Fibroblast of skin of abdomen (primary cell): ENCODE measurements at regions not wholly inside any gene's neighbourhood (a gene's known extent, or its start where the extent isn't known, plus 50 kb on each side); places are given as distances from the start of the nearest gene placed in this dataset.
"Not testable (repeated sequence)": the region's sequence is repeated elsewhere in the genome, so short reads cannot be mapped to it uniquely, and the experiment has no call there.

Experiments
- DNase-seq: peaks from one replicate; pipeline ENCODE4 v3.0.0-alpha.2; 2013

GRCh38 chr18:8882632-8883408 lies 177.5 kb downstream of the MTCL1 start:
- no peak for DNase-seq

DNA sequence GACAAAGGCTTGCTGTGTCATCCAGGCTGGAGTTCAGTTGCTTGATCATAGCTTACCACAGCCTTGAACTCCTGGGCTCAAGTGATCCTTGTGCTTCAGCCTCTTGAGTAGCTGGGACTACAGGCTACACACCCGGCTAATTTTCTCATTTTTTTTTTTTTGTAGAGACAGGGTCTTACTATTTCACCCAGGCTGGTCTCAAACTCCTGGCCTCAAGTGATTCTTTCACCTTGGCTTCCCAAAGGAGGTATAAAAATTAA lies 178.0 kb downstream of the MTCL1 start:
- DNase-seq, result no peak

DNA sequence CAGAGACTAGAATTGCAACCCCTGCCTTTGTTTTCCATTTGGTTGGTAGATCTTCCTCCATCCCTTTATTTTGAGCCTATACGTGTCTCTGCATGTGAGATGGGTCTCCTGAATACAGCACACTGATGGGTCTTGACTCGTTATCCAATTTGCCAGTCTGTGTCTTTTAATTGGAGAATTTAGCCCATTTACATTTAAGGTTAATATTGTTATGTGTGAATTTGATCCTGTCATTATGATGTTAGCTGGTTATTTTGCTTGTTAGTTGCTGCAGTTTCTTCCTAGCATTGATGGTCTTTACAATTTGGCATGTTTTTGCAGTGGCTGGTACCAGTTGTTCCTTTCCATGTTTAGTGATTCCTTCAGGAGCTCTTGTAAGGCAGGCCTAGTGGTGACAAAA lies 182.5 kb downstream of the MTCL1 start:
- DNase-seq, result not testable (repeated sequence)

GRCh38 chr18:8889489-8889888 lies 184.1 kb downstream of the MTCL1 start:
- DNase-seq, result peak; percentile 66

GRCh38 chr18:8890503-8890902 lies 185.1 kb downstream of the MTCL1 start:
- DNase-seq, result not testable (repeated sequence)

GRCh38 chr18:8890957-8891464 lies 185.7 kb downstream of the MTCL1 start:
- peak; percentile 97 for DNase-seq

- DNase-seq, result no peak
Measured at GRCh38 chr18:8893221-8893620, 187.9 kb downstream of the MTCL1 start.

DNA sequence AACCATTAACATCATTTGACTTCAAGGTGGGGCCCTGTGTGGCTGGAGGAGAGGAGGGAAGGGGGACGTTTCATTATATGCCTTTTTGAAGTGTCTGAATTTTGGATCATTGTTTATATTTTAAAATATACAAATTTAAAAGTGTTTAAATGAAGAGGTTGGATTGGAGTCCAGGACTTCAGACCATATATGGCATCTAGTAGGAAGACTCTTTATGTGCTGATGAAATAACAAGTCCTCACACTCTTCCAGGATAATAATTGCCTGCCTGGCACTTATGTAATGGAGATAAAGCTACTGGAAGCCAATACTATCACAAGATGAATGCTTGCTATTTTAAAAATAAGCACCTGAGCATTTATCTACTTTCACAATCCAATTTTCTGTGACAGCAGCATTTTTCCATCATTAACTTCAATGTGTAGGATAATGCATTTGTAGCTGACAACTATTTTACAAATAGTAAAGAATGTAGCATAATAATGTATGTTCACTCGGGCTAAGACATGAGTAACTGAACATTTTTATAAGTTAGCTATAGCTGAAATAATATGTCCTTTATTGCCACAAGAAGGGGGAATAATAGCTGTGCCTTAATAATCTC lies 188.4 kb downstream of the MTCL1 start:
- DNase-seq, result no peak

GRCh38 chr18:8894823-8895222 lies 189.5 kb downstream of the MTCL1 start:
- no peak for DNase-seq

DNA sequence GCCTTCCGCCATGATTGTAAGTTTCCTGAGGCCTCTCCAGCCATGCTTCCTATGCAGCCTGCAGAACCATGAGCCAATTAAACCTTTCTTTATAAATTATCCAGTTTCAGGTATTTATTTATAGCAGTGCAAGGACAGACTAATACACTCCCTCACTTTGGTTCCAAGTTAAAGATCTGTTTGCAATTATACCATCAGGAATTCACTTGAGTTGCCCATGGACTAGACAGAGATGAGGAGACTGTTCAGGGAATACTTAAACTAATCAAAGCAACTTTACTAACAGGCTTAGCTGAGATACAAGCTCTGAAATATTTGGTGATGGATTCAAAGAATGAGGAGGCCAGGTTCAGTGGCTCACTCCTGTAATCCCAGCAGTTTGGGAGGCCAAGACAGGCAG lies 190.0 kb downstream of the MTCL1 start:
- DNase-seq, result no peak

DNA sequence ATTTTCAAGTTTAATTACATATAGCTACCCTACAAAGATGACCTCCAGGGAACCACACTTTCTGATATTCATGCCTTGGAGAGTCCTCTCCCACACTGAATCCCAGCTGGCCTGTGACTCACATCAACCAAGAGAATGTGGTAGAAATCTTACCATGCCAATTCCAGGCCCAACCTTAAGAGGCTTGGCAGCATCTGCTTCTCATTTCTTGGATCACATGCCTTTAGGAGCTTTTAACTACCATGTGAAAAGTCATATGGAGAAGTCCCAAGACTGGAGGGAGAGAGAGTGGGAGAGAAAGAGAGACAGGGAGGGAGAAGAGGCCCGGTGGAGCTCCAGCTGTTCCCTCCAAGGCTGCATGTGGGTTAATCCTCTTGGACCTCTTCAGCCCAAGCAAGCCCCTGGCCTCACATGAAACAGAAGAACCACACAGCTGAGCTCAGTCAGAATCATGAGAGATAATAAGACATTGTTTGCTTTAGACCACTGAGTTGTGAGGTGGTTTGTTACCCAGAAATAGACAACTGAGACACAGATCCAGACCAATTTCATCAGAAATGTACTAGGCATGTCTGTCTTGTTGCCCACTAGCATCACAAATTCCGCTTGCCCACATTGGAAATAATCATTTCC lies 190.7 kb downstream of the MTCL1 start:
- DNase-seq, result peak; percentile 87

DNA sequence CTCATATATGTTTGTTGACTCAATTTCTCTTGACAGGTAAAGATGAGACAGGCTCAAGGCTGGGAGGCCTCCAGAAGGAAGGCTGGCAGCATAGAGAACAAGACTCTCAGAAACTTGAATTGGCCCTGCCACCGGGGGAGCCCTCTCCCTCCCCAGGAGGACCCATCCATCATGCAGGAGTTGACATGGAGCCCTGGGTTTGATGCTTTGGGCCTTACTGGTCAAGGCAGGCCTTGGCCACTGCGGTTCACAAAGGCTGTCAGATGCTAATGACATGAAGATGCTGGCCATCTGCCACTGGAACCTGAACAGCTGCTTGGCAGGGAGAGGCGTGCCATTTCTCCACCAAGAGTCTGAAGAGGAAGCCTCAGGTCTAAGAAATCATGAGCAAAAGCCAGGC lies 193.6 kb downstream of the MTCL1 start:
- no peak for DNase-seq

GRCh38 chr18:8900552-8900951 lies 195.2 kb downstream of the MTCL1 start:
- DNase-seq, result no peak

- DNase-seq, result no peak
Measured at GRCh38 chr18:8901019-8901418, 195.7 kb downstream of the MTCL1 start.

GRCh38 chr18:8904316-8904715 lies 198.2 kb upstream of the NDUFV2 start:
- DNase-seq, result no peak

DNA sequence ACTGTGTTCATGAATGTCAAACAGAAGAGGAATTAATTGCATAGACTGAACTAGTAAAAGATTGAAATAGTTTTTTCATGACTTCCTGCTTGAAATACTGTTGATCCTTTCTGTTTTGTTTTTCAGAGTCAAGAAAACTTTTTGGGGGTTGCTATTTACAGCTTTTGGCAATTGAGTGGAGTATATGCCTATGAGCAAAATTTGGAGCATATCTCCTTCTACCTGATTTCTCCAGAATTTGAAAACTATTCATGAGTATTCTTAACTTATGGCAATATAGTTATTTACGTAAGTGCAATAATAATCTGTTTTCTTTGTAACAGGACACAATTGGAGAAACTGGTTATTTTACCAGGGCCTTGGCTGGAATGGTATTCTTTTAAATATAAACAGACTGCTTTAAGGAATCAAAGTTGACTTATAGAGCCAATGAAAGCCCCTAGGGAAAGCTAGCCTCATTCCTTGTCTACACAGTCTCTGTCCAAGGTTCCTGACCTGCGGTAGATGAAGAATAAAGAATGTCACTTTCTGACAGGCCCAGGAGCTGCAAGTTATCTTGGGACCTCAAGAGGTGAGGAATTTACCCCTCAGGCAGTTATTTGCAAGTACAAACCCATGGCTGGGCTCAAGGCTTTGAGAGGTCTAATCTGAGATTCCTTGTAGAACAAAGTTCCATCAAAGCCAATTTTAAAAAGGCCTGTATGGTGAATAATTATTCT lies 193.5 kb upstream of the NDUFV2 start:
- DNase-seq, result no peak

DNA sequence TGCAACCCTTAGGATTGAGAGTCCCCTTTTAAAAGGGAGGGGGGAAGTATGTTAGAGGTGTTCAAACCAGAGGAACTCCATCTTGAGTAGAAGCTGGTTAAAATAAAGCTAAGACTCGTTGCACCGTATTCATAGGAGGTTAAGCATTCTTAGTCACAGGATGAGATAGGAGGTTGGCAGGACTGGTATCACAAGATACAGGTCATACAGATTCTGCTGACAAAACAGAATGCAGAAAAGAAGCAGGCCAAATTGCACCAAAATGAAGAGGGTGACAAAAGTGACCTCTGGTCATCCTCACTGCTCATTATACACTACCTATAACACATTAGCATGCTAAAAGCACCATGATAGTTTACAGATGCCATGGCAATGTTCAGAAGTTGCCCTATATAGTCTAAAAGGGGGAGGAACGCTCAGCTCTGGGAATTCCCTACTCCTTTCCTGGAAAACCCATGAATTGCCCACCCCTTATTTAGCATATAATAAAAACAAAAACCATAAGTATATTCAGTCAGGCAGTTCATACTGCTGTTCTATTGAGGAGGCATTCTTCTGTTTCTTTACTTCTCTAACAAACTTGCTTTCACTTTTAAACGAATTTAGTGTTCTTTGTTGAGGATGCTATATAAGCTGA lies 192.2 kb upstream of the NDUFV2 start:
- no peak for DNase-seq

- no peak for DNase-seq
Measured at GRCh38 chr18:8910843-8911242, 191.7 kb upstream of the NDUFV2 start.

- DNase-seq, result no peak
Measured at GRCh38 chr18:8911408-8912340, 190.8 kb upstream of the NDUFV2 start.

DNA sequence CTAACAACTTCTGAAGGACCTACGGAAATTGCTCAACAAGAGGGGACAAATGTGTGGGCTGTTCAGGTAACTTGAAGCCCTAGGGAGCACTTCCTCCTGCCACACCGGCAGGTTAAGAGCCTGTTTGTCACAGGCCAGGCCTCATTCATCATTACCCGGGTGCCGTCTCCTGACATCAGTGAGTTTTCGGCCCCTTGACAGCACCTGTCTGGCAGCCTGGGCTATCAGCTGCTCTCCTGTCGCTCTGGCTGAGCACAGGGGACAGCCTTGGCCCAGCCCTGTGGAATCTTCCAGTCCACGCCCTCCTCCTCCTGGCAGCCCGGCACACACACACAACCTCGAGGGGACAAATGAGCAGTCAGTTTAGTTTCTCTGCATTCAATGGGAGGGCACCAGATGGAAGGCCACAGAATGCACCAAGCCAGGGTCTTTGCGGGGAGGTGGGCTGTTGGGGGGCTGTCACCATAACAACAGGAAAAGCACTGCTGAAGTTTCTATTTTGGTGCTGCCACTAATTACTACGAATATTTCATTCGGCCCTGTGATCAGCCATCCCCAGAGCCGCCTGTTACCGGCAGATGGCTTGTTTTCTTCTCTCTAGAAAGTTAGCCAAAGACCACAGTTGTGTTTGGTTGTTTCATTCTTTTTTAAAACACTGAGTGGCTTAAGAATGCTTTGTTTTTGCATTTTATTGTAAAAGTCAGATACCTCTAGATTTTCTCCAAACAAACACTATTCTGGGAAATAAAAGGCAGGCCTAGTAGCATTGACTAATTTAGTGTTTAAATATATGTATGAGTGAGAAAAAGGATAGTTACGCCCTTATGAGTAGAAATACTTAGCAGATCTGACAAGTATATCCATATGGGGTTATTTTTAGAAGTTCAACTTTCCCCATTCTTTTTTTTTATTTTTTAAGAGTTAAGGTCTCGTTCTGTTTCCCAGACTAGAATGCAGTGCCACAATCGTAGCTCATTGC lies 189.9 kb upstream of the NDUFV2 start:
- DNase-seq, result no peak
